PC-3 (cell line): ENCODE measurements at regions not wholly inside any gene's neighbourhood (a gene's known extent, or its start where the extent isn't known, plus 50 kb on each side); places are given as distances from the start of the nearest gene placed in this dataset.

Experiments
- CTCF ChIP-seq: fragments of 300-600 bp; sonication (generic); conservative IDR thresholded peaks from 2 replicates; pipeline ENCODE4 v1.5.1; 2017; ENCODE audit warnings: antibody characterized with exemption, low read depth, mild to moderate bottlenecking, low read length
- EZH2 ChIP-seq: fragments of 300-600 bp; sonication (generic); IDR thresholded peaks from one replicate; pipeline ENCODE4 v1.6.1; 2017; ENCODE audit warnings: antibody characterized with exemption, mild to moderate bottlenecking, low read length; ENCODE audit not compliant: unreplicated experiment

GRCh38 chr6:163777716-163778115 is 363.2 kb downstream of the QKI start:
- TF ChIP-seq CTCF (no peak), EZH2 (no peak)
